ENCODE measurements at regions not wholly inside any gene's neighbourhood (a gene's known extent, or its start where the extent isn't known, plus 50 kb on each side); places are given as distances from the start of the nearest gene placed in this dataset.

GRCh38 chr4:89558147-89558546 is 250.5 kb upstream of the GPRIN3 start:
- TF ChIP-seq EZH2 (IDR thresholded peaks at IDR 0.05; ENCODE audit: borderline replicate concordance, insufficient read depth, low read depth, low read length, poor library complexity, severe bottlenecking) (no peak), CTCF (IDR thresholded peaks at IDR 0.05) (no peak)
